ENCODE measurements at regions not wholly inside any gene's neighbourhood (a gene's known extent, or its start where the extent isn't known, plus 50 kb on each side); places are given as distances from the start of the nearest gene placed in this dataset.

GRCh38 chr10:125219776-125220175 lies 59.4 kb upstream of the CTBP2 start:
- Histone ChIP-seq H3K9me3 (ENCODE audit: severe bottlenecking) (no peaks in the 10 kb centered on the region), H3K36me3 (ENCODE audit: low read depth) (no peaks in the 10 kb centered on the region), H3K27ac (ENCODE audit: poor library complexity, severe bottlenecking) (no peak overlapping the region), H3K4me1 (ENCODE audit: insufficient read depth, poor library complexity, severe bottlenecking) (peaks cover 11% of the 10 kb centered on the region), H3K27me3 (ENCODE audit: insufficient read depth, poor library complexity, severe bottlenecking) (no peaks in the 10 kb centered on the region), H3K4me3 (ENCODE audit: severe bottlenecking) (no peak overlapping the region)
- ATAC-seq (ENCODE audit: low read depth), result no peak
- no peak for DNase-seq (ENCODE audit: low spot score)
- TF ChIP-seq CTCF (IDR thresholded peaks at IDR 0.05; ENCODE audit: poor library complexity, severe bottlenecking), result no peak

GRCh38 chr10:125218967-125219366 lies 58.6 kb upstream of the CTBP2 start:
- Histone ChIP-seq H3K36me3 (ENCODE audit: low read depth) (no peaks in the 10 kb centered on the region), H3K27me3 (ENCODE audit: insufficient read depth, poor library complexity, severe bottlenecking) (no peaks in the 10 kb centered on the region), H3K9me3 (ENCODE audit: severe bottlenecking) (no peaks in the 10 kb centered on the region), H3K27ac (ENCODE audit: poor library complexity, severe bottlenecking) (no peak overlapping the region), H3K4me3 (ENCODE audit: severe bottlenecking) (no peak overlapping the region), H3K4me1 (ENCODE audit: insufficient read depth, poor library complexity, severe bottlenecking) (peaks cover 11% of the 10 kb centered on the region)
- ATAC-seq (ENCODE audit: low read depth) (no peak), DNase-seq (ENCODE audit: low spot score) (no peak)
- no peak for TF ChIP-seq CTCF (IDR thresholded peaks at IDR 0.05; ENCODE audit: poor library complexity, severe bottlenecking)

- no peak overlapping the region for H3K4me3 ChIP-seq (ENCODE audit: severe bottlenecking)
- H3K27ac ChIP-seq (ENCODE audit: poor library complexity, severe bottlenecking), result peak overlapping the region; percentile 47
- TF ChIP-seq CTCF (IDR thresholded peaks at IDR 0.05; ENCODE audit: poor library complexity, severe bottlenecking), result no peak
- H3K27me3 ChIP-seq (ENCODE audit: insufficient read depth, poor library complexity, severe bottlenecking), result no peaks in the 10 kb centered on the region
- no peaks in the 10 kb centered on the region for H3K9me3 ChIP-seq (ENCODE audit: severe bottlenecking)
- no peak for DNase-seq (ENCODE audit: low spot score)
- H3K36me3 ChIP-seq (ENCODE audit: low read depth), result no peaks in the 10 kb centered on the region
- peaks cover 11% of the 10 kb centered on the region for H3K4me1 ChIP-seq (ENCODE audit: insufficient read depth, poor library complexity, severe bottlenecking)
- ATAC-seq (ENCODE audit: low read depth), result peak; percentile 94
Measured at GRCh38 chr10:125217990-125218675, 57.8 kb upstream of the CTBP2 start.

- no peak overlapping the region for H3K4me3 ChIP-seq (ENCODE audit: severe bottlenecking)
- peaks cover 11% of the 10 kb centered on the region for H3K4me1 ChIP-seq (ENCODE audit: insufficient read depth, poor library complexity, severe bottlenecking)
- no peaks in the 10 kb centered on the region for H3K36me3 ChIP-seq (ENCODE audit: low read depth)
- no peaks in the 10 kb centered on the region for H3K9me3 ChIP-seq (ENCODE audit: severe bottlenecking)
- TF ChIP-seq CTCF (IDR thresholded peaks at IDR 0.05; ENCODE audit: poor library complexity, severe bottlenecking), result no peak
- no peak for DNase-seq (ENCODE audit: low spot score)
- ATAC-seq (ENCODE audit: low read depth), result no peak
- H3K27me3 ChIP-seq (ENCODE audit: insufficient read depth, poor library complexity, severe bottlenecking), result no peaks in the 10 kb centered on the region
- H3K27ac ChIP-seq (ENCODE audit: poor library complexity, severe bottlenecking), result no peak overlapping the region
Measured at GRCh38 chr10:125216861-125217260, 56.5 kb upstream of the CTBP2 start.

GRCh38 chr10:125216309-125216708 lies 55.9 kb upstream of the CTBP2 start:
- no peak for TF ChIP-seq CTCF (IDR thresholded peaks at IDR 0.05; ENCODE audit: poor library complexity, severe bottlenecking)
- Histone ChIP-seq H3K4me1 (ENCODE audit: insufficient read depth, poor library complexity, severe bottlenecking) (peaks cover 11% of the 10 kb centered on the region), H3K27me3 (ENCODE audit: insufficient read depth, poor library complexity, severe bottlenecking) (no peaks in the 10 kb centered on the region), H3K27ac (ENCODE audit: poor library complexity, severe bottlenecking) (no peak overlapping the region), H3K4me3 (ENCODE audit: severe bottlenecking) (no peak overlapping the region), H3K9me3 (ENCODE audit: severe bottlenecking) (no peaks in the 10 kb centered on the region), H3K36me3 (ENCODE audit: low read depth) (no peaks in the 10 kb centered on the region)
- DNase-seq (ENCODE audit: low spot score) (no peak), ATAC-seq (ENCODE audit: low read depth) (no peak)

All from RWPE2 (cell line).